GM06990 (cell line): ENCODE measurements at regions not wholly inside any gene's neighbourhood (a gene's known extent, or its start where the extent isn't known, plus 50 kb on each side); places are given as distances from the start of the nearest gene placed in this dataset.

ENCODE experiments used
- DNase-seq: peaks from one replicate; pipeline ENCODE4 v3.0.0-alpha.2; 2011; ENCODE audit not compliant: insufficient read length; ENCODE audit errors: extremely low read depth
- H3K27me3 ChIP-seq: replicated peaks from 2 replicates; pipeline ENCODE4 v1.6.0; 2011; ENCODE audit warnings: low read length; ENCODE audit not compliant: control insufficient read depth, insufficient read depth
- H3K36me3 ChIP-seq: 2 replicates; pipeline ENCODE4 v1.5.1; 2011; ENCODE audit warnings: low read length; ENCODE audit not compliant: control insufficient read depth, insufficient read depth
- H3K4me3 ChIP-seq: replicated peaks from 2 replicates; pipeline ENCODE4 v1.5.1; 2011; ENCODE audit warnings: low read depth, mild to moderate bottlenecking, control low read depth, low read length
- TF ChIP-seq, protein P1 (sequence below): IDR thresholded peaks from 2 replicates; pipeline ENCODE4 v1.5.1; 2011; ENCODE audit warnings: low read length, control low read depth, mild to moderate bottlenecking, inconsistent platforms; ENCODE audit not compliant: insufficient read depth, poor library complexity, severe bottlenecking

DNA sequence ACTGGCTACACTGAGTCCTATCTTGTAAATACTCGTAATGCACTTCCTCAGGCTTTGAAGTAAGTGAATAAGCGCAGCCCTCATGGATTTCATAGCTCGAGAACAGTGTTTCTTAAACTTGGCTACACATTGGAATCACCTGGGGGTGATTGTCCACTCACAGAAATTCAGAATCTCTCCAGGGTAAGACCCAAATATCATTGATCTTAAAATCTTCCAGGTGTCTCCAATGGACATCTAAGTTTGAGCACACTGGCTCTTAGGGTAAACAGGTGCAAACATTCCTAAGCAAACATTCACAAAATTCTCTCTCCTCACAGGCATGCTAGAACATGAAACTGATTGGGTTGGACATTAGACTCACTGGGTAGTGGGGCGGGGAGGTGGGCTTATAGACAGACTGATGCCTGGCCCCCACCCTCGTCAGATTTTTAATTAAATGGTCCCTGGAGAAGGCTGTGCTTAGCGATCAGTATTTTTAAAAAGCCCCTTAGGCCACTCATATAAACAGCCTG lies 279.7 kb upstream of the TBL1XR1 start:
- Histone ChIP-seq H3K36me3 (no peaks in the 10 kb centered on the region), H3K4me3 (no peak overlapping the region), H3K27me3 (no peaks in the 10 kb centered on the region; the same call in 1 of the 2 replicates)
- DNase-seq, result no peak
- TF ChIP-seq, protein P1, sequence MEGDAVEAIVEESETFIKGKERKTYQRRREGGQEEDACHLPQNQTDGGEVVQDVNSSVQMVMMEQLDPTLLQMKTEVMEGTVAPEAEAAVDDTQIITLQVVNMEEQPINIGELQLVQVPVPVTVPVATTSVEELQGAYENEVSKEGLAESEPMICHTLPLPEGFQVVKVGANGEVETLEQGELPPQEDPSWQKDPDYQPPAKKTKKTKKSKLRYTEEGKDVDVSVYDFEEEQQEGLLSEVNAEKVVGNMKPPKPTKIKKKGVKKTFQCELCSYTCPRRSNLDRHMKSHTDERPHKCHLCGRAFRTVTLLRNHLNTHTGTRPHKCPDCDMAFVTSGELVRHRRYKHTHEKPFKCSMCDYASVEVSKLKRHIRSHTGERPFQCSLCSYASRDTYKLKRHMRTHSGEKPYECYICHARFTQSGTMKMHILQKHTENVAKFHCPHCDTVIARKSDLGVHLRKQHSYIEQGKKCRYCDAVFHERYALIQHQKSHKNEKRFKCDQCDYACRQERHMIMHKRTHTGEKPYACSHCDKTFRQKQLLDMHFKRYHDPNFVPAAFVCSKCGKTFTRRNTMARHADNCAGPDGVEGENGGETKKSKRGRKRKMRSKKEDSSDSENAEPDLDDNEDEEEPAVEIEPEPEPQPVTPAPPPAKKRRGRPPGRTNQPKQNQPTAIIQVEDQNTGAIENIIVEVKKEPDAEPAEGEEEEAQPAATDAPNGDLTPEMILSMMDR, result no peak

DNA sequence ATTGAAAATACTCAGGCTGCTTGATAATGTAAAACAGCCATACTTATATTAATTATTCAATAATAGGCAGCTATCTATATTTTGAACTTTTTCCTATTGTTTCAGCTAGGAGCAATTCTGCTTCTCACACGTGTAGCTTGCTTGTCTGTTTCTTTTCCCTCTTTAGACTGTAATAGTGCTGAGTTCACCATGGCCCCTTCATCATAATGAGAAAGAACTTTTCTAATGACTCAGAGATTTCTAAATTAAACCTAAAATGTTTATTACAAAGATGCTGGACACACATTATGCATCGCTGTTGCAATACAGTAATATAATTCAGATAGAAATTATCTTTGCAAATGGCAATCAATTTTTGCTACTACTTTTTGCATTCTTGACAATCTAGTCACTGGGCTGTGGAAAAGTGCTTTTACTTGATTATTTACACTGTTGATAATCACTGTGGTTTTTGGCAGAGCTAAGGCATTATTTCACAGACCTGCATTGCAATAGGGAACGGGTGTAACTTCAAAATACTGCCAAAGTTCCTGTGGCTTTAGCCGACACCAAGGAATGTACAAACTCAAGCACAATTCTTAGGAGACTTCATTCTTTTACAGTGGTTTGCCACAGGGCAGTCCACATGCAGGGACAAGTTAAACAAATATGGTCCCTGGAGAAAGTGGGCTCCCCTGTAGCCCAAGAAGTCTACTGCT lies 281.0 kb upstream of the TBL1XR1 start:
- no peak for DNase-seq
- no peak overlapping the region for H3K4me3 ChIP-seq
- no peaks in the 10 kb centered on the region for H3K27me3 ChIP-seq
- H3K36me3 ChIP-seq, result no peaks in the 10 kb centered on the region
- TF ChIP-seq, protein P1, result no peak

DNA sequence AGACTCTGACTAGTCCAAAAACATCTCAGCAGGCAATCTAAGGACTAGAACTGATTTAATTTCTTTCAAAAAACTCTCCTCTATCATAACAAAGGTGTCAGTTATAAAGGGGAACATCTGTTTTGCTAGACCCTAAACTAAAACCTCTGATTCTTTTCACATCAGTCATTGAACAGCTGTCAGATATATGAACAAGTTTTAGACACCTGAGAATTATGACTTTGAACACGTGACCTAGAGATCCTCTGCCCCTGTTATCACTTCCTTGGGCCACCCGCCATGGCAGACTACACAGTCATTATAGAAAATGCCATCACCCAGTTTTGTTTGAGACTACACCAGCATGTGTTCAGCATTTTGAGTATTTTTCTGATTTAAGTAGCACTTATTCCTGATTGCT lies 282.3 kb upstream of the TBL1XR1 start:
- TF ChIP-seq, protein P1, result no peak
- no peak overlapping the region for H3K4me3 ChIP-seq
- H3K36me3 ChIP-seq, result no peaks in the 10 kb centered on the region
- no peak for DNase-seq
- H3K27me3 ChIP-seq, result no peaks in the 10 kb centered on the region

DNA sequence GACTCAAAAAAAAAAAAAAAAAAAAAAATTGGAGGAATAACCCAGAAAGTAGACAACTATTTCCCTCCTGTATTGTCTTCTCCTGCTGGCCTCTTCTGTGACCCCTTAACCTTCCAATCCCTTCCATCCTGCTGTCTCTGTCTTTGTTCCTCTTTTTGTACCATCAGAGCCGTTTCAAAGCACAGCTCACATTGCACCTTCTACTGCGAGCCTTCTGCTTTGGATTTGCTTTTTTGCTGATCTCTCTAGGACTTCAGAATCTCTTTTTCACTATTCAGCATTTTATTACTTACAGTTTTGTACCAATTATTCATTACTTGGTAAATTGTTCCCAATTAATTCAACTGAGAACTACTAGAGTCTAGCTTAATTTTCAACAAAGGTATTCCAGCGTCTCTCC lies 284.0 kb upstream of the TBL1XR1 start:
- TF ChIP-seq, protein P1, result no peak
- Histone ChIP-seq H3K27me3 (no peaks in the 10 kb centered on the region), H3K4me3 (no peak overlapping the region), H3K36me3 (no peaks in the 10 kb centered on the region)
- no peak for DNase-seq

DNA sequence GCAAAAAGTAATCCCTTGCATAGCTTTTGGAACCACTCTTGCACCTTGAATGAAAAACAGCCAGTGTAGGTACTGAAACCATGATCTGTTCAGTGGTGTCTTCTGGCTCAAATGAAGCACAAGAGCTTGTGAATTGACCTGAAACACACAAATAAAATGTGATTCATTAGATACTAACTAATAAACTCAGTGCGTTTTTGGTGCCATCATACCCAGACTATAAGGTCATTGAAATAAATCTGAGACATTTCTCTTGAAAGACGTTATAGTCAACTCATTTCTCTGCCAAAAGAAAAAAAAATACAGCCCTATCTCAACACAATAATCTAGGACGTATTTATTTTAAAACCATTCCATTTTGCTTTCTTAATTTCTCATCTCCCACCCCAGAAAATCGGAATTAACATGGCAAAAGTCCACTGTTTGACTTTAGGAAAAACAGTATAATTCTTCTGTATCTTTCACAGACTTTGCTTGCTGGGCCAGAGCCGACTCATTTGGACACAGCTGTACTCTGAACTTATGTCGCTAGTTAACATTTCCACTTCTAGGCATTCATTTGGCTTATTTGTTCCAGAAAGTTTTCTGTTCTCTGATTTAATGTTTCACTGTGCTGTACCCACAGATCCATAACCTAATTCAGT lies 284.9 kb upstream of the TBL1XR1 start:
- no peaks in the 10 kb centered on the region for H3K36me3 ChIP-seq
- H3K27me3 ChIP-seq, result no peaks in the 10 kb centered on the region
- TF ChIP-seq, protein P1, result no peak
- no peak for DNase-seq
- H3K4me3 ChIP-seq, result no peak overlapping the region
